IMR-90 (cell line): ENCODE measurements at regions not wholly inside any gene's neighbourhood (a gene's known extent, or its start where the extent isn't known, plus 50 kb on each side); places are given as distances from the start of the nearest gene placed in this dataset.

ENCODE experiments used
- ATAC-seq: fragments of 200-7000 bp; cut with Tn5 transposase; 2 replicates; pipeline ENCODE4 v1.9.1; 2020; ENCODE audit warnings: low read depth, mild to moderate bottlenecking, moderate library complexity
- BruUV-seq: library from RNA; stranded (reverse); fragments of 400-500 nt; replicated peaks from 2 replicates; lab custom pipeline; 2021; lab: Mats Ljungman, UMichigan
- CTCF ChIA-PET: fragments of 300-600 bp; formaldehyde crosslinking; extraction: SDS; loops from one replicate; lab custom pipeline; 2021; ENCODE audit warnings: antibody characterized with exemption; lab: Yijun Ruan, JAX
- POLR2A ChIA-PET: fragments of 300-600 bp; sonication (Branson Sonifier 250); formaldehyde crosslinking; loops from one replicate; lab custom pipeline; 2022; ENCODE audit warnings: antibody characterized with exemption; ENCODE audit not compliant: unreplicated experiment; lab: Charles Lee
- DNase-seq: peaks from one replicate; pipeline ENCODE4 v3.0.0; 2013
- H2AFZ ChIP-seq: replicated peaks from 2 replicates; pipeline ENCODE3; 2013; ENCODE audit warnings: low read length, mild to moderate bottlenecking; ENCODE audit not compliant: poor library complexity
- H2AK5ac ChIP-seq: 2 replicates; pipeline ENCODE4 v1.6.1; 2013; ENCODE audit warnings: low read depth, low read length, inconsistent platforms
- H2AK9ac ChIP-seq: replicated peaks from 2 replicates; pipeline ENCODE3; 2013; ENCODE audit warnings: mild to moderate bottlenecking, low read depth, low read length, moderate library complexity; ENCODE audit not compliant: poor library complexity
- H2BK120ac ChIP-seq: 2 replicates; pipeline ENCODE4 v1.6.1; 2013; ENCODE audit warnings: low read depth, low read length, inconsistent platforms
- H2BK15ac ChIP-seq: 3 replicates; pipeline ENCODE4 v1.6.1; 2013; ENCODE audit warnings: low read depth, low read length, inconsistent platforms
- H2BK20ac ChIP-seq: 2 replicates; pipeline ENCODE4 v1.6.1; 2013; ENCODE audit warnings: low read depth, mild to moderate bottlenecking, inconsistent platforms, low read length, moderate library complexity
- H2BK5ac ChIP-seq: 2 replicates; pipeline ENCODE4 v1.6.1; 2013; ENCODE audit warnings: mild to moderate bottlenecking, low read depth, low read length, inconsistent platforms; ENCODE audit not compliant: poor library complexity, severe bottlenecking
- H3K14ac ChIP-seq: replicated peaks from 2 replicates; pipeline ENCODE4 v1.6.1; 2013; ENCODE audit warnings: low read depth, low read length, inconsistent platforms
- H3K18ac ChIP-seq: 2 replicates; pipeline ENCODE4 v1.6.1; 2013; ENCODE audit warnings: low read depth, low read length, control low read depth
- H3K23ac ChIP-seq: 2 replicates; pipeline ENCODE4 v1.6.1; 2013; ENCODE audit warnings: low read depth, low read length, inconsistent platforms
- H3K27ac ChIP-seq: 2 replicates; pipeline ENCODE4 v1.5.1; 2013; ENCODE audit warnings: mild to moderate bottlenecking, control low read depth, low read length; ENCODE audit not compliant: insufficient read depth
- H3K27me3 ChIP-seq: 2 replicates; pipeline ENCODE4 v1.6.1; 2013; ENCODE audit warnings: low read length; ENCODE audit not compliant: control insufficient read depth, insufficient read depth
- H3K36me3 ChIP-seq: 2 replicates; pipeline ENCODE4 v1.6.1; 2013; ENCODE audit warnings: low read length, mixed read lengths; ENCODE audit not compliant: control insufficient read depth, insufficient read depth
- H3K4ac ChIP-seq: 2 replicates; pipeline ENCODE4 v1.6.1; 2013; ENCODE audit warnings: low read depth, low read length, inconsistent platforms
- H3K4me1 ChIP-seq: 2 replicates; pipeline ENCODE4 v1.6.1; 2013; ENCODE audit warnings: low read length, mixed read lengths; ENCODE audit not compliant: control insufficient read depth, insufficient read depth
- H3K4me2 ChIP-seq: 2 replicates; pipeline ENCODE4 v1.6.1; 2013; ENCODE audit warnings: low read depth, mild to moderate bottlenecking, control low read depth, low read length, moderate library complexity
- H3K4me3 ChIP-seq: 2 replicates; pipeline ENCODE4 v1.5.1; 2013; ENCODE audit warnings: low read depth, mild to moderate bottlenecking, control low read depth, low read length, moderate library complexity; ENCODE audit not compliant: insufficient read depth
- H3K56ac ChIP-seq: 2 replicates; pipeline ENCODE4 v1.6.1; 2013; ENCODE audit warnings: low read length, inconsistent platforms; ENCODE audit not compliant: insufficient read depth; ENCODE audit errors: extremely low read depth
- H3K79me1 ChIP-seq, 2 experiments: 2 replicates each; pipeline ENCODE4 v1.6.1; 2013; ENCODE audit warnings: low read length in 2 of 2, inconsistent platforms in 1 of 2, low read depth in 1 of 2
- H3K9ac ChIP-seq: 2 replicates; pipeline ENCODE4 v1.6.1; 2013; ENCODE audit warnings: low read depth, low read length, control low read depth
- H3K9me1 ChIP-seq: 2 replicates; pipeline ENCODE4 v1.6.1; 2013; ENCODE audit warnings: low read length, inconsistent platforms; ENCODE audit not compliant: insufficient read depth
- H3K9me3 ChIP-seq: 2 replicates; pipeline ENCODE4 v1.6.1; 2013; ENCODE audit warnings: low read length; ENCODE audit not compliant: control insufficient read depth, insufficient read depth
- H4K20me1 ChIP-seq: 2 replicates; pipeline ENCODE4 v1.6.1; 2013; ENCODE audit warnings: low read length, inconsistent platforms; ENCODE audit not compliant: insufficient read depth
- H4K5ac ChIP-seq: 2 replicates; pipeline ENCODE4 v1.6.1; 2013; ENCODE audit warnings: mild to moderate bottlenecking, low read depth, low read length, control low read depth
- H4K8ac ChIP-seq, 2 experiments: 2 replicates each; pipeline ENCODE4 v1.6.1; 2013; ENCODE audit warnings: low read depth in 2 of 2, low read length in 2 of 2, control low read depth in 1 of 2, inconsistent platforms in 1 of 2
- H4K91ac ChIP-seq: 2 replicates; pipeline ENCODE4 v1.6.1; 2013; ENCODE audit warnings: low read depth, low read length, inconsistent platforms; ENCODE audit not compliant: insufficient read depth
- CHD1 ChIP-seq: IDR thresholded peaks from 2 replicates; pipeline ENCODE4 v1.6.1; 2012; ENCODE audit warnings: low read depth, low read length, improper control_type of control experiment
- NFE2L2 ChIP-seq: fragments of 150-350 bp; IDR thresholded peaks from 2 replicates; pipeline ENCODE4 v1.6.1; 2016; ENCODE audit warnings: low read depth, mild to moderate bottlenecking, low read length
- POLR2A ChIP-seq: IDR thresholded peaks from 2 replicates; pipeline ENCODE4 v1.6.1; 2012; ENCODE audit warnings: mild to moderate bottlenecking, low read depth, low read length
- RFX5 ChIP-seq: IDR thresholded peaks from 2 replicates; pipeline ENCODE4 v1.8.0; 2012; ENCODE audit warnings: low read depth, mild to moderate bottlenecking, low read length, moderate library complexity
- SMC3 ChIP-seq: fragments of 150-350 bp; IDR thresholded peaks from 2 replicates; pipeline ENCODE4 v1.6.1; 2016; ENCODE audit warnings: low read depth, mild to moderate bottlenecking, antibody characterized with exemption, low read length, moderate library complexity
- WGBS, 2 experiments: methylation state at CpG; one replicate each; pipeline versions ENCODE4 v1.1.5 to v1.1.7; 2013; ENCODE audit warnings: missing lambda C conversion rate in 2 of 2; ENCODE audit not compliant: insufficient read length in 1 of 2; ENCODE audit errors: extremely low coverage in 2 of 2; 5-methylcytosine and 5-hydroxymethylcytosine counted together
- dilution Hi-C: fragments of 300-500 bp; cut with HindIII; formaldehyde crosslinking; loops from one replicate; pipeline ENCODE4 v1.14.3; 2018; ENCODE audit warnings: low sequenced_read_pairs; ENCODE audit not compliant: unreplicated experiment
- in situ Hi-C: fragments of 300-500 bp; cut with MboI; formaldehyde crosslinking; loops from 3 replicates; pipeline ENCODE4 v1.14.3; 2019; ENCODE audit warnings: low sequenced_read_pairs, inconsistent platforms, mixed read lengths
- intact Hi-C: fragments of 100-400 bp; cut with micrococcal nuclease; formaldehyde crosslinking; loops from 2 replicates; pipeline ENCODE4 v1.10.0; 2022

DNA sequence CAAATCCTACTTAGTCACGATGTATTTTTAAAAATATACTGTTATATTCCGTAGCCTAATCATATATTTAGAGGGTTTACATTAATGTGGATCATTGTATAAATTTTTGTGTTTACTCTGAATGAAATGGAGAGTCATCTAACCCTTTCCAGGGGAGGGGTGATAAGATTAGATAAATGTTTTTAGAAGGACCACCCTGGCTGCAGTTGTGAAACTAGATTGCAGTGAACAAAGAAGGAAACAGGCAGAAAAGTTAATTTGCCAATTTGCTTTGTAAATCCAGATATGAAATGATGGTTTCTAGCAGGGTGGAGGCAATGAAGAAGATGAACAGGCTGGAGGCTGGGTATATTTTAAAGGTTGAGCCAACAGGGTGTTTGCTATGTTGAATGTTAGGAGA is 477.7 kb upstream of the ZMIZ1 start:
- H4K8ac ChIP-seq: no peak overlapping the region
- TF ChIP-seq RFX5 (no peak), NFE2L2 (no peak), CHD1 (no peak), SMC3 (no peak), POLR2A (no peak)
- dilution Hi-C loops: no loop called here

More for the DNA sequence above, 477.7 kb upstream of the ZMIZ1 start:
- no peak for ATAC-seq
- no TSS peak for BruUV-seq
- no peak overlapping the region for H3K18ac ChIP-seq
- no peaks in the 10 kb centered on the region for H3K36me3 ChIP-seq
- intact Hi-C loops (no loop called here), in situ Hi-C loops (no loop called here)
- H3K23ac ChIP-seq: no peak overlapping the region
- H3K14ac ChIP-seq: no peak overlapping the region
- no peak overlapping the region for H2BK20ac ChIP-seq
- H3K79me1 ChIP-seq: no peaks in the 10 kb centered on the region
- H3K4ac ChIP-seq: no peak overlapping the region
- ChIA-PET POLR2A (no interaction called here), CTCF (no interaction called here)
- no peak overlapping the region for H4K5ac ChIP-seq
- H3K9me1 ChIP-seq: peaks cover 3% of the 10 kb centered on the region; the same call in 1 of the 2 replicates
- H3K9me3 ChIP-seq: no peaks in the 10 kb centered on the region
- H3K9ac ChIP-seq: no peak overlapping the region
- no CpG with 5 or more reads among the region's 2 CpGs for WGBS, 2 experiments
- H3K27ac ChIP-seq: no peak overlapping the region
- no peak overlapping the region for H3K4me2 ChIP-seq
- H3K4me3 ChIP-seq: no peak overlapping the region
- DNase-seq: no peak
- no peak overlapping the region for H2BK120ac ChIP-seq
- H3K27me3 ChIP-seq: peaks cover 4% of the 10 kb centered on the region; the same call in 1 of the 2 replicates
- no peak overlapping the region for H2AK5ac ChIP-seq
- no peak overlapping the region for H2AK9ac ChIP-seq
- no peak overlapping the region for H2AFZ ChIP-seq
- H3K56ac ChIP-seq: no peak overlapping the region
- H4K91ac ChIP-seq: no peak overlapping the region
- peaks cover 9% of the 10 kb centered on the region for H3K4me1 ChIP-seq
- no peak overlapping the region for H2BK15ac ChIP-seq
- H2BK5ac ChIP-seq: no peak overlapping the region
- 0 out of 2 replicates have a peak, but pooled peaks cover 3% of the 10 kb centered on the region for H4K20me1 ChIP-seq
